ENCODE measurements at regions not wholly inside any gene's neighbourhood (a gene's known extent, or its start where the extent isn't known, plus 50 kb on each side); places are given as distances from the start of the nearest gene placed in this dataset.

- Histone ChIP-seq H3K4me3 (ENCODE audit: low read depth in 1 of 5, low read length in 5 of 5) (no peak overlapping the region), H3K27me3 (ENCODE audit: control insufficient read depth in 5 of 5, insufficient read depth in 4 of 5, low read length in 5 of 5) (peaks cover 0 to 4% (median 0%) of the 10 kb centered on the region in 5 donors), H3K36me3 (ENCODE audit: control insufficient read depth in 5 of 5, insufficient read depth in 5 of 5, low read length in 5 of 5) (no peaks in the 10 kb centered on the region), H3K27ac (ENCODE audit: low read depth, low read length) (no peak overlapping the region), H3K9me3 (ENCODE audit: control insufficient read depth in 5 of 5, low read length in 5 of 5) (no peaks in the 10 kb centered on the region), H3K9ac (ENCODE audit: low read length in 5 of 5) (no peak overlapping the region), H3K4me1 (ENCODE audit: control insufficient read depth in 5 of 5, insufficient read depth in 5 of 5, low read length in 5 of 5) (peaks cover 0 to 8% (median 5%) of the 10 kb centered on the region in 5 donors)
Measured at GRCh38 chr5:174837919-174838902, 113.8 kb downstream of the MSX2 start.

- H3K4me1 ChIP-seq (ENCODE audit: control insufficient read depth in 5 of 5, insufficient read depth in 5 of 5, low read length in 5 of 5), result peaks cover 0 to 8% (median 5%) of the 10 kb centered on the region in 5 donors
- H3K36me3 ChIP-seq (ENCODE audit: control insufficient read depth in 5 of 5, insufficient read depth in 5 of 5, low read length in 5 of 5), result no peaks in the 10 kb centered on the region
- peaks cover 0 to 9% (median 2%) of the 10 kb centered on the region in 5 donors for H3K27me3 ChIP-seq (ENCODE audit: control insufficient read depth in 5 of 5, insufficient read depth in 4 of 5, low read length in 5 of 5)
- H3K9me3 ChIP-seq (ENCODE audit: control insufficient read depth in 5 of 5, low read length in 5 of 5), result no peaks in the 10 kb centered on the region
- no peak overlapping the region for H3K27ac ChIP-seq (ENCODE audit: low read depth, low read length)
- H3K4me3 ChIP-seq (ENCODE audit: low read depth in 1 of 5, low read length in 5 of 5), result no peak overlapping the region
- no peak overlapping the region for H3K9ac ChIP-seq (ENCODE audit: low read length in 5 of 5)
Measured at GRCh38 chr5:174834081-174834480, 109.7 kb downstream of the MSX2 start.

- Histone ChIP-seq H3K4me1 (ENCODE audit: control insufficient read depth in 5 of 5, insufficient read depth in 5 of 5, low read length in 5 of 5) (peaks cover 0 to 3% (median 0%) of the 10 kb centered on the region in 5 donors), H3K36me3 (ENCODE audit: control insufficient read depth in 5 of 5, insufficient read depth in 5 of 5, low read length in 5 of 5) (no peaks in the 10 kb centered on the region), H3K27me3 (ENCODE audit: control insufficient read depth in 5 of 5, insufficient read depth in 4 of 5, low read length in 5 of 5) (peaks cover 0 to 9% (median 2%) of the 10 kb centered on the region in 5 donors), H3K9me3 (ENCODE audit: control insufficient read depth in 5 of 5, low read length in 5 of 5) (no peaks in the 10 kb centered on the region), H3K27ac (ENCODE audit: low read depth, low read length) (no peak overlapping the region), H3K4me3 (ENCODE audit: low read depth in 1 of 5, low read length in 5 of 5) (no peak overlapping the region), H3K9ac (ENCODE audit: low read length in 5 of 5) (no peak overlapping the region)
Measured at GRCh38 chr5:174832811-174833210, 108.4 kb downstream of the MSX2 start.

GRCh38 chr5:174832025-174832424 lies 107.6 kb downstream of the MSX2 start:
- no peaks in the 10 kb centered on the region for H3K36me3 ChIP-seq (ENCODE audit: control insufficient read depth in 5 of 5, insufficient read depth in 5 of 5, low read length in 5 of 5)
- no peaks in the 10 kb centered on the region for H3K9me3 ChIP-seq (ENCODE audit: control insufficient read depth in 5 of 5, low read length in 5 of 5)
- H3K27me3 ChIP-seq (ENCODE audit: control insufficient read depth in 5 of 5, insufficient read depth in 4 of 5, low read length in 5 of 5), result peaks cover 0 to 9% (median 2%) of the 10 kb centered on the region in 5 donors
- no peaks in the 10 kb centered on the region for H3K4me1 ChIP-seq (ENCODE audit: control insufficient read depth in 5 of 5, insufficient read depth in 5 of 5, low read length in 5 of 5)
- no peak overlapping the region for H3K27ac ChIP-seq (ENCODE audit: low read depth, low read length)
- H3K9ac ChIP-seq (ENCODE audit: low read length in 5 of 5), result no peak overlapping the region
- H3K4me3 ChIP-seq (ENCODE audit: low read depth in 1 of 5, low read length in 5 of 5), result no peak overlapping the region

GRCh38 chr5:174831031-174831660 lies 106.8 kb downstream of the MSX2 start:
- H3K36me3 ChIP-seq (ENCODE audit: control insufficient read depth in 5 of 5, insufficient read depth in 5 of 5, low read length in 5 of 5), result no peaks in the 10 kb centered on the region
- H3K27ac ChIP-seq (ENCODE audit: low read depth, low read length), result no peak overlapping the region
- H3K27me3 ChIP-seq (ENCODE audit: control insufficient read depth in 5 of 5, insufficient read depth in 4 of 5, low read length in 5 of 5), result peaks cover 0 to 9% (median 2%) of the 10 kb centered on the region in 5 donors
- no peak overlapping the region for H3K4me3 ChIP-seq (ENCODE audit: low read depth in 1 of 5, low read length in 5 of 5)
- no peaks in the 10 kb centered on the region for H3K4me1 ChIP-seq (ENCODE audit: control insufficient read depth in 5 of 5, insufficient read depth in 5 of 5, low read length in 5 of 5)
- no peak overlapping the region for H3K9ac ChIP-seq (ENCODE audit: low read length in 5 of 5)
- H3K9me3 ChIP-seq (ENCODE audit: control insufficient read depth in 5 of 5, low read length in 5 of 5), result no peaks in the 10 kb centered on the region

GRCh38 chr5:174829511-174829864 lies 105.1 kb downstream of the MSX2 start:
- Histone ChIP-seq H3K27ac (ENCODE audit: low read depth, low read length) (no peak overlapping the region), H3K9ac (ENCODE audit: low read length in 5 of 5) (no peak overlapping the region), H3K36me3 (ENCODE audit: control insufficient read depth in 5 of 5, insufficient read depth in 5 of 5, low read length in 5 of 5) (no peaks in the 10 kb centered on the region), H3K4me3 (ENCODE audit: low read depth in 1 of 5, low read length in 5 of 5) (no peak overlapping the region), H3K9me3 (ENCODE audit: control insufficient read depth in 5 of 5, low read length in 5 of 5) (no peaks in the 10 kb centered on the region), H3K27me3 (ENCODE audit: control insufficient read depth in 5 of 5, insufficient read depth in 4 of 5, low read length in 5 of 5) (peaks cover 0 to 9% (median 2%) of the 10 kb centered on the region in 5 donors), H3K4me1 (ENCODE audit: control insufficient read depth in 5 of 5, insufficient read depth in 5 of 5, low read length in 5 of 5) (no peaks in the 10 kb centered on the region)

GRCh38 chr5:174828804-174829510 lies 104.6 kb downstream of the MSX2 start:
- Histone ChIP-seq H3K27ac (ENCODE audit: low read depth, low read length) (no peak overlapping the region), H3K4me1 (ENCODE audit: control insufficient read depth in 5 of 5, insufficient read depth in 5 of 5, low read length in 5 of 5) (no peaks in the 10 kb centered on the region), H3K27me3 (ENCODE audit: control insufficient read depth in 5 of 5, insufficient read depth in 4 of 5, low read length in 5 of 5) (peaks cover 0 to 9% (median 4%) of the 10 kb centered on the region in 5 donors), H3K36me3 (ENCODE audit: control insufficient read depth in 5 of 5, insufficient read depth in 5 of 5, low read length in 5 of 5) (no peaks in the 10 kb centered on the region), H3K9ac (ENCODE audit: low read length in 5 of 5) (no peak overlapping the region), H3K9me3 (ENCODE audit: control insufficient read depth in 5 of 5, low read length in 5 of 5) (no peaks in the 10 kb centered on the region), H3K4me3 (ENCODE audit: low read depth in 1 of 5, low read length in 5 of 5) (no peak overlapping the region)

- H3K9me3 ChIP-seq (ENCODE audit: control insufficient read depth in 5 of 5, low read length in 5 of 5), result no peaks in the 10 kb centered on the region
- H3K4me1 ChIP-seq (ENCODE audit: control insufficient read depth in 5 of 5, insufficient read depth in 5 of 5, low read length in 5 of 5), result no peaks in the 10 kb centered on the region
- H3K9ac ChIP-seq (ENCODE audit: low read length in 5 of 5), result no peak overlapping the region
- peaks cover 0 to 5% (median 3%) of the 10 kb centered on the region in 5 donors for H3K27me3 ChIP-seq (ENCODE audit: control insufficient read depth in 5 of 5, insufficient read depth in 4 of 5, low read length in 5 of 5)
- H3K4me3 ChIP-seq (ENCODE audit: low read depth in 1 of 5, low read length in 5 of 5), result no peak overlapping the region
- no peaks in the 10 kb centered on the region for H3K36me3 ChIP-seq (ENCODE audit: control insufficient read depth in 5 of 5, insufficient read depth in 5 of 5, low read length in 5 of 5)
- H3K27ac ChIP-seq (ENCODE audit: low read depth, low read length), result no peak overlapping the region
Measured at GRCh38 chr5:174827558-174827957, 103.2 kb downstream of the MSX2 start.

- H3K27ac ChIP-seq (ENCODE audit: low read depth, low read length), result no peak overlapping the region
- H3K9me3 ChIP-seq (ENCODE audit: control insufficient read depth in 5 of 5, low read length in 5 of 5), result peaks cover 0 to 3% (median 0%) of the 10 kb centered on the region in 5 donors
Measured at GRCh38 chr5:174825587-174825986, 101.2 kb downstream of the MSX2 start.

More at GRCh38 chr5:174825587-174825986, 101.2 kb downstream of the MSX2 start:
- no peaks in the 10 kb centered on the region for H3K4me1 ChIP-seq (ENCODE audit: control insufficient read depth in 5 of 5, insufficient read depth in 5 of 5, low read length in 5 of 5)
- H3K36me3 ChIP-seq (ENCODE audit: control insufficient read depth in 5 of 5, insufficient read depth in 5 of 5, low read length in 5 of 5), result no peaks in the 10 kb centered on the region
- H3K9ac ChIP-seq (ENCODE audit: low read length in 5 of 5), result no peak overlapping the region
- no peak overlapping the region for H3K4me3 ChIP-seq (ENCODE audit: low read depth in 1 of 5, low read length in 5 of 5)
- peaks cover 0 to 5% (median 3%) of the 10 kb centered on the region in 5 donors for H3K27me3 ChIP-seq (ENCODE audit: control insufficient read depth in 5 of 5, insufficient read depth in 4 of 5, low read length in 5 of 5)
